H1 (cell line): ENCODE measurements at regions not wholly inside any gene's neighbourhood (a gene's known extent, or its start where the extent isn't known, plus 50 kb on each side); places are given as distances from the start of the nearest gene placed in this dataset.

Experiments
- CBX8 ChIP-seq: fragments of 300-800, 300-1000 bp; sonication (generic); IDR thresholded peaks from 2 replicates; pipeline ENCODE4 v1.7.1; 2016; ENCODE audit warnings: low read depth, low read length, borderline replicate concordance
- EP300 ChIP-seq, 2 experiments: IDR thresholded peaks; 1 replicate in 1 of 2; 2 replicates in 1 of 2; pipeline ENCODE4 v1.6.1; 2011 to 2012; ENCODE audit warnings: low read depth in 2 of 2, low read length in 2 of 2, mild to moderate bottlenecking in 2 of 2, borderline replicate concordance in 1 of 2, inconsistent platforms in 1 of 2, moderate library complexity in 1 of 2
- JUN ChIP-seq: IDR thresholded peaks from 2 replicates; pipeline ENCODE4 v1.6.1; 2011; ENCODE audit warnings: low read depth, mild to moderate bottlenecking, improper control_type of control experiment, low read length
- KDM4A ChIP-seq: IDR thresholded peaks from one replicate; pipeline ENCODE4 v1.7.1; 2012; ENCODE audit warnings: low read depth, mild to moderate bottlenecking, moderate library complexity, low read length, inconsistent platforms; ENCODE audit not compliant: severe bottlenecking
- POLR2A ChIP-seq, 2 experiments: IDR thresholded peaks; 1 replicate in 1 of 2; 2 replicates in 1 of 2; pipeline ENCODE4 v1.6.1; 2011; ENCODE audit warnings: low read depth in 2 of 2, low read length in 2 of 2, mild to moderate bottlenecking in 2 of 2; ENCODE audit errors: control extremely low read depth in 1 of 2
- POLR2AphosphoS5 ChIP-seq: IDR thresholded peaks from 2 replicates; pipeline ENCODE4 v1.6.1; 2011; ENCODE audit warnings: low read depth, low read length
- RNF2 ChIP-seq: fragments of 200-900, 300-1000 bp; sonication (generic); IDR thresholded peaks from 2 replicates; pipeline ENCODE4 v1.7.1; 2016; ENCODE audit warnings: borderline replicate concordance, low read depth, mild to moderate bottlenecking, antibody characterized with exemption, low read length; ENCODE audit not compliant: poor library complexity, severe bottlenecking; ENCODE audit errors: missing control alignments
- SIRT6 ChIP-seq: IDR thresholded peaks from one replicate; pipeline ENCODE4 v1.7.1; 2012; ENCODE audit warnings: low read length, inconsistent platforms
- SIX5 ChIP-seq: IDR thresholded peaks from 2 replicates; pipeline ENCODE4 v1.6.1; 2011; ENCODE audit warnings: mild to moderate bottlenecking, low read depth, low read length
- TF ChIP-seq, protein P1 (sequence below): fragments of 300-600 bp; sonication (generic); IDR thresholded peaks from 2 replicates; pipeline ENCODE4 v1.7.1; 2012; ENCODE audit warnings: low read length, moderate library complexity, mild to moderate bottlenecking, inconsistent platforms; ENCODE audit not compliant: insufficient replicate concordance
- TF ChIP-seq, protein P2 (sequence below): IDR thresholded peaks from 2 replicates; pipeline ENCODE4 v1.6.1; 2012; ENCODE audit warnings: low read length, inconsistent platforms

DNA sequence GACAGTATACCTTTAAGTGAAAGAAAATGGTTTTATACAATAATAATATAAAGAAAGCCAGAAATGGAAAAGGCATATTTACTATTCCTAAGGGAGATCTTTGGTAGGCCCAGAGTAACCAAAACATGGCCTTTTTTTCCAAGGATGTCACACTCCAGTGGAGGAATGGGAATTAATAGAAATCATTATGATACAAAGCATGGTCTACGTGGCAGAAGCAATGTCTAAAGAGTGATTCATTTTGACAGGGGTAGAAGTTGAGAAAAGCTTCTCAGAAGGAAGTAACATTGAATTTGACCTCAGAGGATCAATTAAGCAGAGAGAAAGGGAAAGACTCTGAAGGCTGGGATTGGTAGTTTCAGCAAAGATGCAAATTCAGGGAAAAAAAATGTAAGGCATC lies 208.6 kb downstream of the BTG1 start (continued):
- TF ChIP-seq, protein P1, sequence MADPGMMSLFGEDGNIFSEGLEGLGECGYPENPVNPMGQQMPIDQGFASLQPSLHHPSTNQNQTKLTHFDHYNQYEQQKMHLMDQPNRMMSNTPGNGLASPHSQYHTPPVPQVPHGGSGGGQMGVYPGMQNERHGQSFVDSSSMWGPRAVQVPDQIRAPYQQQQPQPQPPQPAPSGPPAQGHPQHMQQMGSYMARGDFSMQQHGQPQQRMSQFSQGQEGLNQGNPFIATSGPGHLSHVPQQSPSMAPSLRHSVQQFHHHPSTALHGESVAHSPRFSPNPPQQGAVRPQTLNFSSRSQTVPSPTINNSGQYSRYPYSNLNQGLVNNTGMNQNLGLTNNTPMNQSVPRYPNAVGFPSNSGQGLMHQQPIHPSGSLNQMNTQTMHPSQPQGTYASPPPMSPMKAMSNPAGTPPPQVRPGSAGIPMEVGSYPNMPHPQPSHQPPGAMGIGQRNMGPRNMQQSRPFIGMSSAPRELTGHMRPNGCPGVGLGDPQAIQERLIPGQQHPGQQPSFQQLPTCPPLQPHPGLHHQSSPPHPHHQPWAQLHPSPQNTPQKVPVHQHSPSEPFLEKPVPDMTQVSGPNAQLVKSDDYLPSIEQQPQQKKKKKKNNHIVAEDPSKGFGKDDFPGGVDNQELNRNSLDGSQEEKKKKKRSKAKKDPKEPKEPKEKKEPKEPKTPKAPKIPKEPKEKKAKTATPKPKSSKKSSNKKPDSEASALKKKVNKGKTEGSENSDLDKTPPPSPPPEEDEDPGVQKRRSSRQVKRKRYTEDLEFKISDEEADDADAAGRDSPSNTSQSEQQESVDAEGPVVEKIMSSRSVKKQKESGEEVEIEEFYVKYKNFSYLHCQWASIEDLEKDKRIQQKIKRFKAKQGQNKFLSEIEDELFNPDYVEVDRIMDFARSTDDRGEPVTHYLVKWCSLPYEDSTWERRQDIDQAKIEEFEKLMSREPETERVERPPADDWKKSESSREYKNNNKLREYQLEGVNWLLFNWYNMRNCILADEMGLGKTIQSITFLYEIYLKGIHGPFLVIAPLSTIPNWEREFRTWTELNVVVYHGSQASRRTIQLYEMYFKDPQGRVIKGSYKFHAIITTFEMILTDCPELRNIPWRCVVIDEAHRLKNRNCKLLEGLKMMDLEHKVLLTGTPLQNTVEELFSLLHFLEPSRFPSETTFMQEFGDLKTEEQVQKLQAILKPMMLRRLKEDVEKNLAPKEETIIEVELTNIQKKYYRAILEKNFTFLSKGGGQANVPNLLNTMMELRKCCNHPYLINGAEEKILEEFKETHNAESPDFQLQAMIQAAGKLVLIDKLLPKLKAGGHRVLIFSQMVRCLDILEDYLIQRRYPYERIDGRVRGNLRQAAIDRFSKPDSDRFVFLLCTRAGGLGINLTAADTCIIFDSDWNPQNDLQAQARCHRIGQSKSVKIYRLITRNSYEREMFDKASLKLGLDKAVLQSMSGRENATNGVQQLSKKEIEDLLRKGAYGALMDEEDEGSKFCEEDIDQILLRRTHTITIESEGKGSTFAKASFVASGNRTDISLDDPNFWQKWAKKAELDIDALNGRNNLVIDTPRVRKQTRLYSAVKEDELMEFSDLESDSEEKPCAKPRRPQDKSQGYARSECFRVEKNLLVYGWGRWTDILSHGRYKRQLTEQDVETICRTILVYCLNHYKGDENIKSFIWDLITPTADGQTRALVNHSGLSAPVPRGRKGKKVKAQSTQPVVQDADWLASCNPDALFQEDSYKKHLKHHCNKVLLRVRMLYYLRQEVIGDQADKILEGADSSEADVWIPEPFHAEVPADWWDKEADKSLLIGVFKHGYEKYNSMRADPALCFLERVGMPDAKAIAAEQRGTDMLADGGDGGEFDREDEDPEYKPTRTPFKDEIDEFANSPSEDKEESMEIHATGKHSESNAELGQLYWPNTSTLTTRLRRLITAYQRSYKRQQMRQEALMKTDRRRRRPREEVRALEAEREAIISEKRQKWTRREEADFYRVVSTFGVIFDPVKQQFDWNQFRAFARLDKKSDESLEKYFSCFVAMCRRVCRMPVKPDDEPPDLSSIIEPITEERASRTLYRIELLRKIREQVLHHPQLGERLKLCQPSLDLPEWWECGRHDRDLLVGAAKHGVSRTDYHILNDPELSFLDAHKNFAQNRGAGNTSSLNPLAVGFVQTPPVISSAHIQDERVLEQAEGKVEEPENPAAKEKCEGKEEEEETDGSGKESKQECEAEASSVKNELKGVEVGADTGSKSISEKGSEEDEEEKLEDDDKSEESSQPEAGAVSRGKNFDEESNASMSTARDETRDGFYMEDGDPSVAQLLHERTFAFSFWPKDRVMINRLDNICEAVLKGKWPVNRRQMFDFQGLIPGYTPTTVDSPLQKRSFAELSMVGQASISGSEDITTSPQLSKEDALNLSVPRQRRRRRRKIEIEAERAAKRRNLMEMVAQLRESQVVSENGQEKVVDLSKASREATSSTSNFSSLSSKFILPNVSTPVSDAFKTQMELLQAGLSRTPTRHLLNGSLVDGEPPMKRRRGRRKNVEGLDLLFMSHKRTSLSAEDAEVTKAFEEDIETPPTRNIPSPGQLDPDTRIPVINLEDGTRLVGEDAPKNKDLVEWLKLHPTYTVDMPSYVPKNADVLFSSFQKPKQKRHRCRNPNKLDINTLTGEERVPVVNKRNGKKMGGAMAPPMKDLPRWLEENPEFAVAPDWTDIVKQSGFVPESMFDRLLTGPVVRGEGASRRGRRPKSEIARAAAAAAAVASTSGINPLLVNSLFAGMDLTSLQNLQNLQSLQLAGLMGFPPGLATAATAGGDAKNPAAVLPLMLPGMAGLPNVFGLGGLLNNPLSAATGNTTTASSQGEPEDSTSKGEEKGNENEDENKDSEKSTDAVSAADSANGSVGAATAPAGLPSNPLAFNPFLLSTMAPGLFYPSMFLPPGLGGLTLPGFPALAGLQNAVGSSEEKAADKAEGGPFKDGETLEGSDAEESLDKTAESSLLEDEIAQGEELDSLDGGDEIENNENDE, result no peak
- TF ChIP-seq RNF2 (no peak), POLR2A (IDR thresholded peaks at IDR 0.05; ENCODE audit: control extremely low read depth in 1 of 2, low read depth in 2 of 2, low read length in 2 of 2) (no peak), KDM4A (no peak), JUN (no peak), SIX5 (no peak), SIRT6 (no peak), CBX8 (no peak), EP300 (IDR thresholded peaks at IDR 0.05; ENCODE audit: borderline replicate concordance in 1 of 2, low read depth in 2 of 2, low read length in 2 of 2) (no peak), POLR2AphosphoS5 (no peak)
- TF ChIP-seq, protein P2, sequence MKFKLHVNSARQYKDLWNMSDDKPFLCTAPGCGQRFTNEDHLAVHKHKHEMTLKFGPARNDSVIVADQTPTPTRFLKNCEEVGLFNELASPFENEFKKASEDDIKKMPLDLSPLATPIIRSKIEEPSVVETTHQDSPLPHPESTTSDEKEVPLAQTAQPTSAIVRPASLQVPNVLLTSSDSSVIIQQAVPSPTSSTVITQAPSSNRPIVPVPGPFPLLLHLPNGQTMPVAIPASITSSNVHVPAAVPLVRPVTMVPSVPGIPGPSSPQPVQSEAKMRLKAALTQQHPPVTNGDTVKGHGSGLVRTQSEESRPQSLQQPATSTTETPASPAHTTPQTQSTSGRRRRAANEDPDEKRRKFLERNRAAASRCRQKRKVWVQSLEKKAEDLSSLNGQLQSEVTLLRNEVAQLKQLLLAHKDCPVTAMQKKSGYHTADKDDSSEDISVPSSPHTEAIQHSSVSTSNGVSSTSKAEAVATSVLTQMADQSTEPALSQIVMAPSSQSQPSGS, result no peak
